ENCODE measurements at regions not wholly inside any gene's neighbourhood (a gene's known extent, or its start where the extent isn't known, plus 50 kb on each side); places are given as distances from the start of the nearest gene placed in this dataset.

DNA sequence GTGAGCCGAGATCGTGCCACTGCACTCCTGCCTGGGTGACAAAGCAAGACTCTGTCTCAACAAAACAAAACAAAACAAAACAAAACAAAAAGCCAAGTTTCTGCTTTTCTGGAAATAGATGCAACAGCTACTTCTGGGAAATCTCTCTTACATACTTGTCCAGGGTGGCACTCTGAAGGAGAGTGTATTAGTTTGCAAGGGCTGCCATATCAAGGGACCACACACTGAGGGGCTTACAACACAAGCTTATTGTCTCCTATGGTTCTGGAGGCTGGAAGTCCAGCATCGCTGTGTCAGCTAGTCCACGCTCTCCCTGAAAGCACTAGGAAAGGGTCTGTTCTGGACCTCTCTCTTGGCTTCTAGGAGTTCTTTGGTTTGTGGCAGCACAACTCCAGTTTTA, 277.9 kb upstream of the WWC1 start:
- DNase-seq, result no peak

DNA sequence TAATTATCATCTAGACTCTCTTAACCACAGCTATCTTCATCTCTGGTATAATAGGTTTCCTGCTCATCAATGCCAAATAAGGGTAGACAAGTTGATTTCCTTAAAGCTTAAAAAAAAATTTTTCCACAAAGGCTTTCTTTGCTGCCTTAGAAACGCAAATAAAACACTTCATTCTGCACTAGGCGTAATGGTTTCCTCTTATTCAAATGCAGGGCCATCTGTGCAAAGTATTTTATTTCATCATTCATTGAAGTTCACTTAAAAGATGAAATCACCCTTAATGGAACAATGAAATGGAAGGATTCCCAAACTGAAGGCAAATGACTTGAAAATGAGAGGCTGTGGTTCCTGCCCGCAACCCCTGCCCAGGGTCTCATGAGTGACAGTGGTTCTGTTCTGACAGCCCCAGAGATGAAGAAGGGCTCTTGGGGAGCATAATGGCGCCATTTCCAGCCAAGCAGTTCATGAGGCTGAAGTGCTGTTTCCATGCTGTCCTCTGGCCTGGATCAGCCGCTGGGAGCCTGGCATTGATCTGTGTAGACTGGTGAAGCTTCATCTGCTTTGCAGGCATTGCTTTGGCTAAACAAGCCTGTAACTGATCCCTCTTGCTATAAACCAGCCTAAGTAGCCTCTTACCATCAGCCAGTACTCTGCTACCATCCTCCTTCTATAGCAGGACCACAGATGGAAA, 276.9 kb upstream of the WWC1 start:
- DNase-seq, result no peak

DNA sequence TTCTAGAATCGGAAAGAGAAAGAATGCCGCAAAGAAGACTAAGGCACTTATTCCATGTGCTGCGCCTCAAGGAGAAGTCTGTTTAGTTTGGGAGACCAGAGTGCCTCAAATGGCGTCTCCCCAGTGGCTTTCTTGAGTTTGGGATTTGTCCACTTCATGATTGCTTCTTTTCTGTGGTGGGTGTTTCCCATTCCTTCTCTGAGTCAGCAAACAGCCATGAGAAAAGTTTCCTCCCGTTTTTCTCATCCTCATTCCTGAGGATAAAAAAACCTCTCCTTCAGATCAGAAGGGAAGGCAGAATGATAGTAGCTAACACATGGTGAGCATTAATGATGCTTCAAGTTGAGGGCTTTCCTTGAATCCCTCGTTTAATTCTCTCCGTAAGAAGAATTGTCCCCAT, 275.9 kb upstream of the WWC1 start:
- DNase-seq, result no peak

DNA sequence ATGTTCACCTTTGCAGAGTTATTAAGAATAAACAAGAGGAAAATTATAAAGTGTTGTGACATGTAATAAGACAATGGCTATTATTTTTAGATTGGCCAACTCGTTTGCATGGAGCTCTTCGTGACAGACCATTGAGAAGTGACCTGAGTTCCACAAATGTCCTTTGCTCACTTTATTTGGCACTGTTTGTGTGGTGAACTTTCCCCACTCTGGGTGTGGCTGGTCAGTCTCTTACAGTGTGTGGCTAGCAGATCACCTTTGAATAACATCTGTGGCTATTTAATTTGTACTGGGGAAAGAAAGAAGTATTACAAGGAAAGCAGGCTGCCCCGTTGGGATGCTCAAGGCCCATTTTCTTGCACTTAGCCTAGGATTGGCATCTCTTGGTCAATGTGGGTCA, 274.1 kb upstream of the WWC1 start:
- no peak for DNase-seq

DNA sequence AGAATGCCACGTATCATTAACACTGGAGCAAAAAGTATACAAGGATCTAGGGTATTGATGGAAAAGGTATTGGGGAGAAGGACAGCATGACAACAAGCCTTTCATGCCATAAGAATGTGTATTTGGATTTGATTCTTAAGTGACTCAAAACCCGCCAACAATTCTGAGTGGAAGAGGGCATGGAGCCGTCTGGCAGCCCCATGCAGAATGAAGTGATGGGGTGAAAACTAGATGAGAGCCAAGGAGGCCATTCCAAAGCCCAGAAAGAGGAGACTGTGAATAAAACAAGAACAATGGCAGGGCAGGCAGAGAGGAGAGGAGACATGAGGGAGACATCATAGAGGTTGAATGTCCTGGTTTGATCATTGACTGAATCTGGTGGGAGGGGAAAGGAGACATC, 272.3 kb upstream of the WWC1 start:
- DNase-seq, result no peak

DNA sequence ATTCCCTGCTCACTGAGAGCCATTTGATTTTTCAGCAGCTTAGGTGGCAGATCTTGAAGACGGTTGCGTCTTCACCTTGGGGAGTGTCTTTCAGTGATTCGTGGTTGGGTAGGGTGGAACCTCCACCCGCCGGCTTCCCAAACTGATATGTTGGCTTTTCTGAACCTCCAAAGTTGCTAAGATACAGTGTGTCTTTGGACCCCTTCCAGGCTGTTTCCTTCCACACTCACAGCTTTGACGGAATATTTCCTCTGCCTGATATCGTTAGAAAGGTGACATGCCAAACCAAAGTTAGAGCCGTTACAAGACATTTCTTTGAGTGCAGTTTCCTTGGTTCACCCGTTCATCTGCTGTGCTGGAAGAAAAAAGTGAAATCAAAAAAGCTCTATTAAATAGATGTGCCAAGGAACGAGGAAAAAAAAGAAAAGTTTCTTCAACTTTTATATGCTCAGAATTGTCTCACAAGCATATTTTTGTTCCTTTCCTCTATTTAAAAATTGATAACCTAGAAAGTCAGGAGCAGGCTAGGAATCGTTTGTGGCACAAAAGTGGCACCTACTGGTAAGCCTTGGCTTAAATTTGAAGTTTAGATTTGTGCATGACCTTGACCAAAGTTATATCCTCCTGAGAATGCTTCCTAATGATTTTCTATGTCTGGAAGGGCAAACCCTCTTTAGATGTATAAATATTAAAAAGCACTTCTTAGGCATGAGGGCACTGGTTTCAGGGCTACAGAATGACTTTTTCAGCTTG, 270.7 kb upstream of the WWC1 start:
- no peak for DNase-seq

DNA sequence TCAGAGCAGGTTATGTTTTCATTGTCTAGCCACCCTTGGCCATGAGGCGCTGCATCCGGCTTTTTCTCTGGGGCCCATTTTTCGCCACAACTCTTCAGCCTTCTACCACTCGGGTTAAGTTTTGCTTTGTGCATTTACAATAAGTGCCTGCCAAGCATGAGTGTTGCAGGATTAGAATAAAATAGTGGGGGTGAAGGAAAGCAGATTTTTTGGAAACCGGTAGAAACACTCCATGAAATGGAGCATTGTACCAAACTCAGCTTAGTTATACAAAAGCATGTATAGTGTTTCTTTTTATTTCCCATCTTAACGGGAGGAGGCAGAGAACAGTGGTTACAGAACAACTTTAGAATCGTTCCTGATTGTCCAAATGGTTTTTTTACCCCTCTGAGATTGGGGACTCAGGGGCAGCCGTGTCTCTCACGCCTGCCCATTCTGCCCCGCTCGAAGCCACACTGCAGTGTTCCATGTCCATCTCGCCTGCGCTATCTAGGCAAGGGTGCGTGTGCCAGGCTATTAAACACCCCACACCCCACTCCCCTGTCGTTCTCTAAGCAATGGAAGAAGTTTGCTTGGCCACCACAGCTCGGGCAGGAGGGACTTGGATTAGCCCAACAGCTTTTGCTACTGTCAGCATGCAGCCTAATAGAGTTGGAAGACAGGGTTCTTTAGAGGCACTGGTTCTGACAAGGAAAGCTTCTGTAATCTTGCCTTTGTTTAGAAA, 268.8 kb upstream of the WWC1 start:
- no peak for DNase-seq

DNA sequence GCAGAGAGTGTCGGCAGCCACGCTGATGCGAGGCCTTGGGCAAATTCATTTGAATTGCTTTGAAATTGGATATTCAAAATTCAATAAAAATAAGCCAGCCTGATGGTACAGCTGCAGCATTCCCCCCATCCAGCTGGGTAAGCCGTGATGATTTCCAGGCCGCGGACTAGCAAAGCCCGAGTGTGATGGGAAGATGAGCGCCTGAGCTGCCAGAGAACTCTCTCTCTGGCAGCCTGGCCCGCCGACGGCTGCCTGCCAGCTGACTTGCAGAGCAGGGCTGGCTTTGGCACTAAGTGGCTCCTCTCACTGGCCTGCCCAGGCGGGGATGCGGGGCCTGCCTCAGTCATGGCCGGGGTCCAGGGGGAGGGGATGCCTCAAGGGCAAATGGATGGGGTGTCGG, 268.3 kb upstream of the WWC1 start:
- peak; percentile 27 for DNase-seq

DNA sequence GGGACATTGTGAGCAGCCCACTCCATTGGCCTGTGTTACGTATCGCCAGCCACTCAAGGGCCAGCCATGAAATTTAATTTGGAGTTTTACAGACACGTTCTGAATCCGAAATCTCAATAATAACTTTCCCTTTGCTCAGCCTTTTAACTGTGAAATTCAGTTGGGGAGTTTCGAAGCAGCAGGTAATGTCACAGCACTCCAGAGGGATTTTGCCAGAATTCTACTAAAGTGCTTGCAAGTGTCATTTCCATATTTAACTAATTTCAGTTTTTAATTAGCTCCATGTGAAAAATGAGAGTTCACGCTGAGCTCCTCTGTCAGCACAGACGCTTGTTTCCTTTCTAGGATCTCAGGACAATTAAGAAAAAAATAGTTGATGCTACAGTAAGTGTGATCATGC, 267.1 kb upstream of the WWC1 start:
- DNase-seq, result no peak

DNA sequence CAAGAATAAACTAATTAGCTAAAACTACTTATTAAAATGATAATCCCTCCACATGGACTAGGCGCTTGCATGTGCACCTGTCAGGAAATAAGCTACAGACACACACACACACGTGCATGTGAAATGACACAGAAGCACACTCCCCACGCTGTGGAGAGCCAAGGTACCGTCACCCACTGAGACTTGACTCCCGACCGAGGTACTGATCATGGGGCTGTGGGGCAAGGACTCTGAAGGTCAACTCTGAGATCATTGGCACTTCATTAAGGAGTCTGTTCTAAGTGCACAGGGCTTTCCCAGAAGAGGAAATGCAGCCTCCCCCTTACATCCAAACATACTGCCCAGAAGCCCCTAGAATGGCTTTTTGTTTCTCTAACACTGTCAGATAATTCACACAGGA, 264.4 kb upstream of the WWC1 start:
- no peak for DNase-seq

DNA sequence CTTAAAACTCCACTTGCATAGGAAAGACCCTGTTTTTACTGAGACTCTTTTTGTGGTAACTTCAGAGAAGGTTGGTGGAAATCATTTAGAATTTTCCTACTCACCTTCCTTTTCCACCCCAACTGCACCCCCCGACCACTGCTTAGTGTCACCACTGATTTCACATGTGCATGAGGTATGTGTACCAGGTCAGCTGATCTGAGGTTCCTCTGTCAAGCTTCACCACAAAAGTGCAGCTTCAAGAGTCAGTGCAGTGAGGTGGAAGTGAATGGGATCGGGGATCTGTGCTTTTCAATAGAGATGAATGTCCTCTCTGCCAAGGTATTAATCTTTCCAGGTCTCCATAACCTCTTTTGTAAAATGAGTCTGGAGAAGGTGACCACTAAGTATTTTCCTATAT, 260.5 kb upstream of the WWC1 start:
- no peak for DNase-seq

DNA sequence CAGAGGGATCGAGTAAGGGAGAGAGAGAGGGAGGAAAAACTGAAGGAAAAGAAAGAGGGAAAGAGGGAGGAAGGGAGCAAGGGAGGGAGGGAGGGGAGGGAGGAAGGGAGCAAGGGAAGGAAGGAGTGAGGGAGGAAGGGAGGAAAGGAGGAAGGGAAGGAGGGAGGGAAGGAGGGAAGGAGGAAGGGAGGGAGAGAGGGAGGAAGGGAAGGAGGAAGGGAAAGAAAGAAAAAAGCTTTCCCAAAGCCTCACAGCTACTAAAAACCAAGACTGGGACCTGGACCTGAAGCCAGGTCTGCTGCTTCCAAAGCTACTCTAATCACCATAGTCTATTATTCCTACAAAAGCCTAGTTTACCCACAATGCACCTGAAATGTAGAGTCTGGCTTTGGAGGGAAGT, 259.8 kb upstream of the WWC1 start:
- no peak for DNase-seq

DNA sequence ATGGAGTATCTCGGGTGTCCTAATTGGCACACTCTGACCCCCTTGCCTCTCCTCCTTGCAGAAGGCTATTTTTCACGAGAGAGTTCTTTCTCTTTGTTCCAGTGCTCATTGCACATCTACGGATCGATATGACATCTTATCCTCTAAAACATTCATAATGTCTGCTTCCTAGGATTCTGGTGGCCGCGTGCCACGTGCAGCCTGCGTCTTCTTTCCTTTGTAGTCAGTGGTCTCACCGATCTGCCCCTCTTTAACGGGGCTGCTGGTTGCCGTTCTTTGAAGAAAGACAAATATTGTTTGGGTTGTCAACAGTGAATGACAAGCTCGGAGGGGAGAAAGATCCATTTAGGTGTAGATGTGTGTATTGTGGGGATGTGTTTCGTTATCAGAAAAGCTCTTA, 252.4 kb upstream of the WWC1 start:
- no peak for DNase-seq

DNA sequence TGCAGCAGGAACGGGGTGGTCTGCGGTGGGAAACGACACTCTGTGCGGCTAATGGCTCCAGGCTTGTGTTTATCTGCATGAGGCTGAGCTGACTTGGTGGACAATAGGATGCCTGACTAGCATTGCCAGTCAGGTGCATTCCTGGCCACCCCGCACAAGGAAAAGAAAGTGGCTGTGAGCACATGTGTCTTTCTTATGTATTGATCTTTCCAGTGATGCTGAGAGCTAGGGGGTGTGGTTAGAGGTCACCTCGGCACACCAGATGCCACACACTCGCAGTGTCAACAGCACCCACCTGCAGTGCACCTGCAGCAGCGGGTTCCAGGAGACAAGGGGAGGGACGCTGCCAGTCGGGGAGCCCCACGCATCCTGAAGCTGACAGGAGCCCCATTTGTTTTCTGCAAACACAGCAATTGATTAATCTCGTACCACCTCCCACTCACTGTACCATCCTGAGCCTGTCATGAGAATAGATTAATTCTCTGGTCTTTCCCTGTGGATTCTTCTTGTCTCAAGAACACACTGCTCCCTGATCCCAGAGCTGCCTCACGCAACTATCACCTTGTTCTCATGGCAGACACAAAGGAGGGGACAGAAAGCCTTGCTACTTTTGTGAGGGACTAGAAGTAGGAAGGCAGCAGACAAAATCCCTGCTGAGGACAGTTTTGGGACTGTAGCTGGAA, 251.7 kb upstream of the WWC1 start:
- DNase-seq, result peak; percentile 4

DNA sequence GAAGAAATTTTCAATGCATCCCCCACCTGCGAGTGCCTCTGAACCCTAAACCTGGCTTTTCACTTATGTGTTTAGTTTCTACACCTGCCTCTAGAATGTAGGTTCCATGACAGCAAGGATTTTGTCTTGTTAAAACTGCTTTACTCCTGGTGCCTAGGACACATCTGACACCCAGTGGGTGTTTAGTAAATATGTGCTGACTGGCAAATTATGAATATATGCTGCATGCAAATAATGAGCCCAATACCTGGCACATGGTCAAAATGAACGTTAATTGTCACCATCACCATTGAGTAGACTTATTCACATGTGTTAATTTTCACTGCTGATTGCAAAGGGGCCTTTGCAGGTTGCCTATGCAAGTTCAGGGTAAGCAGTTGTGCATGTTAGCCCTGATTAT, 249.9 kb upstream of the WWC1 start:
- no peak for DNase-seq

DNA sequence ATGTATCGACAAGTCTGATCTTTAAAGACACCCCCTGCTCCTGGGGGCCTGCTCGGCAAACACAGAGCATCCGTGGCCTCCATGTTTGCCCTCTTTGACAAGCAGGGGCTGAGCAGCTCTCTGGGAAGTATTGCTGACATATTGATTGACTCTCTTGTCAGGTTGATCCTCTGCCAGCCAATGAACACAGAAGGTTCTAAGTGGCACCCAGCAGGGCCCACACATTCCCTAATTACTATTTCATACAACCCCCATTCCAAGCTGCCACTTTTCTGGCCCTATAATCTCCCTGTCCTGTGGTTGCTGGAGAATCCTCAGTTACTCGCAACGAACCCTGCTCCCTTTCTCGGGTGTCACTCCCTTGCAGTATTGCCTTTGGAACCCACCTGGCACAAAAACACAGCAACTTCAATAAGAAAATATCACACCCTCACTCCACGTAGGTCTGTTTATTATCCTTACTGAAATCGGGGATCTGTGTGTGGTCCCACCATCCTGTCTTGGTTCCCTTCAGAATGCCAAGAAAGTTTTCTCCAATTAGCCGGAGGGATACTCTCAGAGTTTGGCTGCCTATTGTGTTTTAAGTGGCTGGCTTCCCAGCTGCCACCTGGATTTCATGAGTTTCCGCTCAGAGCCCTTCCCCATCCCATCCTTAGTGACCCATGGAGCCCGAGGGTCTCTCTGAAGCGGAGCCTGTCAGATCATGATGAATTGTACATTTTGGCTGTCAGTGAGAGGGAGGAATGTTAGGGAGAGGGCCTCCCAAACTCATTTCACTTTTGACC, 249.0 kb upstream of the WWC1 start:
- DNase-seq, result no peak

DNA sequence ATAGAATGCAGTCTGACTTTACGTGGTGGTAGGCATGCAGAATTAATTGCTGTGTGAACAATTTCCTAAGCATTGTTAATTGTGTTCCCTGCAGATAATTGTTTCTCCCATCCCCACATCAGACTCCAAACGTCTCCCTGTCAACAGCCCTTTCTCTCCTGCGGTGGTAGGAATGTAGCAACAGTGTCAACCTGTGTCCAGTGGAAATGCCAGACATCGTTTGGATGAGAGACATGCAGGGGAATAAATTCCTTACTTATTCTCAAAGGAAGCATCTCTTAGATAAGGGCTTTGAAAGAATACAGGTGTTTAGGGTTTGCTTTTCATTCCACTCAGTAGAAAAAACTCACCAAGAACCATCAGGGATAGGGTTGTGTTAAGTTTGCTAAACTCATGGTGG, 245.3 kb upstream of the WWC1 start:
- no peak for DNase-seq

DNA sequence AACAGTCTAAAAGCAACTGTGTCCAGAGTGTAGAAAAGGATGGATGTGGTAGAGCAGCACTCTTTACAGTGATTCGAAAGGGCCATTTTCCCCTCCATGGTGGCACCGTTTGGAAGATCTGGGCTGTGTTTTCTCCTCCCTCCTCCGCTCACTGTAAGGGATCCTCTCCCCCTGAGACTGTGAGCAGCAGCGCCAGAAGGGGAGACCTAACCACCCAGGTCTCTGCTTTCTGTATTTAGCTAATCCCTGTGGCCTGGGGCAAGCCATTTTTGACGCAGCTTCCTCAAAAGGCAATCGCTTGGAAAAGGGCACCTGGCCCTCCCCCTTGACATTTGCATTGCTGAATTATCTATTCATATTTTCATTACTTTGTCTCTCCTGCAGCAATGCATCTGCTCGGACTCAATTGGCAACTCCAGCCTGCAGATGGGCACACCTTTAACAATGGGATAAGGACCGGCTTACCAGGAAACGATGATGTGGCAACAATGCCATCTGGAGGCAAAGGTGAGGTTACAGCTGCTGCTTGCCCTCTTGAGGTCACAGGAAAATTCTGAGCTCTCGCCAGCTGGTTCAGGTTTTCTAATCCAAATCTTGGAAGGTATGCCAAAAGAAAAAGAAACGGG, 244.3 kb upstream of the WWC1 start:
- peak; percentile 39 for DNase-seq

DNA sequence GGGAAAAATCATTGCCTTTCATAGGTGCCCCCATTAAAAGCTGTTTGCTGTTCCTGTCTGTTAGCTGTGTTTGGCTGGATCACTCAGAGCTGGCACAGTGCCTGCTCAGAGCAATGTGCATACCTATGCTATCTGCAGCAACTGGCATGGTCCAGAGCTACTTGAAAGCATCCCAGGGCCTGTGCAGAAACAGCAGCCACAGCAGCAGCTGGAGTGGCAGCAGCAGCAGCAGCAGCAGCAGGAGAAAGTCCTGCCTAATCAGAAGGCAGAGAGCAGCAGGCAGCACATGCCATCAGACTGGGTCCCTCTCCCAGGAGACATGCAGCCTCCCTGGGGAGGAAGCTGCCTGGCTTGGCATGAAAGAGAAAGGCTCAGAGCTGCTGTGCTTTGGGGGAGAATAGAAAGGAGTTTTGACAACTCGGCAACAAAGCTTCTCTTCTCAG, 243.8 kb upstream of the WWC1 start:
- DNase-seq, result no peak

DNA sequence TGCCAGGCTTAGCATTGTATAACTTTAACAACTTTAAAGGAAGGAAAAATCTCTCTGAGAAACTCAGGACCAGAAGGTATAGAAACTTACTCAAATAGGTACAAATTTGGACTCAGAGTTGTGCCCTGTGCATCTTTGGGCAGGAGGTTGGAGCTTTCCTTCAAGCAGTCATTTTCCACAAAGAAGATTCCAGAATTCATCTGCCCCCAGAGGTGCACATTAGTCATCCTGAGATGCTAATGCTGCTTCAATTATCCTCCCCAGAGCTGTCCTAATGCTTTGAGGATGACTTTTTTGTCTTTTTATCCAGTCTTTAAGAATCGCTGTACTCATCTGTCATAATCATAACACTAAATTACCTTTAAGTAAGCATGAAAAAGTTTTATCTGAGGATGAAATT, 243.0 kb upstream of the WWC1 start:
- DNase-seq, result no peak

DNA sequence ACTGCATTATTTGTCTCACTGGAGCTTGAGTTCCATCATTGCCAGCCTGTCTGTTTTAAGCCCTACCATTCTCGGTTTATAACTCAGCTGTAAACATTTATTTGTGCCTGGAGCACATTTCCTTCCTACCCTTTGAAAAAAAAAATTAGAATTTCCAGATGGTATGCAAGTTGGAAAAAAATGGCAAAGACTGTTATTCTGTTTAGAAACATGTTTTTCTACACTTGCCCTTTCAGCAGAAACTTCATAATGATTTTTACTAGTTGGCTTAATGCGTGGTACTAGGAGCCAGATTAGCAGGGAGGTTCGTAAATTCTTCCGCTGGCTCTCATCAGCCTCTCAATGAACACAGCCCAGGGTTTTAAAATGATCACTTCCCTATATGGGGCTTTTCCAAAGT, 238.8 kb upstream of the WWC1 start:
- no peak for DNase-seq

DNA sequence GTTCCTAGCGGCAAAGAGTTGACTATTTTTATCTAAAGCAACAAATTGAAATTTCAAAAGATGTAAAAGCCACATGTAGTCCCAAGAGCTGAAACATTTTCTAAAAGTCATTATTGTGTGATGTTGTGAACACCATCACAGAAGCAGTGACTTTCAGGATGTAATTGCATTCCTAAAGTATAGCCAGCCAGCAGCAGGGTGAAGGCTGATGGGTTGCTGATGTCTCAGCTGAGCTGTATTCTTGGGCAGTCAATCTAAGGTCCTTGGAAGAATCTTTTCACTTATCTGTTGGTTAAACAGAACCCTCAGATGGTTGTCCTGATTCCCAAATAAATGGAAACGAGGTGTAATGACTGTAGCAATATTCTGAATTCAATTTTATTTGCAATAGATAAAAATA, 237.4 kb upstream of the WWC1 start:
- no peak for DNase-seq

All from COR-L47 (cell line).